C4-2B (cell line): ENCODE measurements at regions not wholly inside any gene's neighbourhood (a gene's known extent, or its start where the extent isn't known, plus 50 kb on each side); places are given as distances from the start of the nearest gene placed in this dataset.

Experiments
- CTCF ChIP-seq: fragments of 450-650 bp; conservative IDR thresholded peaks from 2 replicates; pipeline ENCODE4 v1.5.1; 2017; ENCODE audit warnings: mild to moderate bottlenecking
- ZFX ChIP-seq: fragments of 450-650 bp; IDR thresholded peaks from 2 replicates; pipeline ENCODE4 v1.6.1; 2017

GRCh38 chr7:13411151-13411550 lies 578.3 kb downstream of the ETV1 start:
- TF ChIP-seq CTCF (peak; percentile 16; the same call in 1 of the 2 replicates), ZFX (no peak)
